Neuronal stem cell (in vitro differentiated cells): ENCODE measurements at regions not wholly inside any gene's neighbourhood (a gene's known extent, or its start where the extent isn't known, plus 50 kb on each side); places are given as distances from the start of the nearest gene placed in this dataset.

Experiments
- DNase-seq: peaks from one replicate; pipeline ENCODE4 v3.0.0-alpha.2; 2013; ENCODE audit warnings: low spot score
- H2AFZ ChIP-seq: one replicate; pipeline ENCODE4 v1.6.1; 2013; ENCODE audit warnings: mild to moderate bottlenecking, low read length, inconsistent platforms
- H2AK5ac ChIP-seq: 2 replicates; pipeline ENCODE4 v1.6.1; 2013; ENCODE audit warnings: low read depth, mild to moderate bottlenecking, inconsistent platforms, low read length, moderate library complexity, mixed read lengths
- H2BK120ac ChIP-seq: 2 replicates; pipeline ENCODE4 v1.6.1; 2013; ENCODE audit warnings: low read depth, mild to moderate bottlenecking, inconsistent platforms, low read length, moderate library complexity, mixed read lengths
- H2BK12ac ChIP-seq: one replicate; pipeline ENCODE4 v1.6.1; 2013; ENCODE audit warnings: low read length, inconsistent platforms
- H2BK15ac ChIP-seq: 2 replicates; pipeline ENCODE4 v1.6.1; 2013; ENCODE audit warnings: mild to moderate bottlenecking, low read length, inconsistent platforms, mixed read lengths
- H2BK5ac ChIP-seq: one replicate; pipeline ENCODE4 v1.6.1; 2013; ENCODE audit warnings: inconsistent platforms, mild to moderate bottlenecking, low read length, moderate library complexity
- H3K14ac ChIP-seq: one replicate; pipeline ENCODE4 v1.6.1; 2013; ENCODE audit warnings: low read length, inconsistent platforms
- H3K18ac ChIP-seq: 2 replicates; pipeline ENCODE4 v1.6.1; 2013; ENCODE audit warnings: low read length, inconsistent platforms
- H3K23ac ChIP-seq: 2 replicates; pipeline ENCODE4 v1.6.1; 2013; ENCODE audit warnings: low read depth, mild to moderate bottlenecking, mixed read lengths, low read length, inconsistent platforms; ENCODE audit not compliant: poor library complexity
- H3K27ac ChIP-seq: replicated peaks from 3 replicates; pipeline ENCODE4 v1.5.1; 2013; ENCODE audit warnings: low read length, inconsistent platforms
- H3K27me3 ChIP-seq, 3 experiments: 2 replicates each; pipeline ENCODE4 v1.6.1; 2013; ENCODE audit warnings: low read length in 3 of 3, mild to moderate bottlenecking in 2 of 3, inconsistent platforms in 1 of 3, low read depth in 1 of 3, mixed read lengths in 1 of 3, moderate library complexity in 1 of 3; ENCODE audit not compliant: control insufficient read depth in 3 of 3, insufficient read depth in 3 of 3
- H3K36me3 ChIP-seq, 2 donors: replicated peaks in 1 of 2; 2 replicates each; pipeline ENCODE4 v1.6.1; 2013; ENCODE audit warnings: low read length in 2 of 2; ENCODE audit not compliant: control insufficient read depth in 2 of 2, insufficient read depth in 2 of 2
- H3K4ac ChIP-seq: 2 replicates; pipeline ENCODE4 v1.6.1; 2013; ENCODE audit warnings: inconsistent platforms, mild to moderate bottlenecking, low read length, moderate library complexity
- H3K4me1 ChIP-seq, 2 donors: 1 replicate in 1 of 2; 2 replicates in 1 of 2; pipeline ENCODE4 v1.6.1; 2013; ENCODE audit warnings: low read length in 2 of 2, low read depth in 1 of 2; ENCODE audit not compliant: control insufficient read depth in 2 of 2, insufficient read depth in 1 of 2
- H3K4me2 ChIP-seq: one replicate; pipeline ENCODE4 v1.6.1; 2013; ENCODE audit warnings: mild to moderate bottlenecking, low read length, inconsistent platforms; ENCODE audit not compliant: insufficient read depth, poor library complexity, severe bottlenecking
- H3K4me3 ChIP-seq, 2 donors: 2 replicates each; pipeline ENCODE4 v1.5.1; 2013; ENCODE audit warnings: low read length in 2 of 2, mild to moderate bottlenecking in 2 of 2, inconsistent platforms in 1 of 2, moderate library complexity in 1 of 2
- H3K79me1 ChIP-seq: one replicate; pipeline ENCODE4 v1.6.1; 2013; ENCODE audit warnings: low read depth, mild to moderate bottlenecking, inconsistent platforms, low read length, moderate library complexity
- H3K9ac ChIP-seq: one replicate; pipeline ENCODE4 v1.6.1; 2013; ENCODE audit warnings: mild to moderate bottlenecking, low read depth, low read length, inconsistent platforms; ENCODE audit not compliant: poor library complexity
- H3K9me3 ChIP-seq, 2 donors: replicated peaks in 1 of 2; 2 replicates each; pipeline versions ENCODE3 to v1.6.1; 2013; ENCODE audit warnings: low read length in 2 of 2, mild to moderate bottlenecking in 2 of 2, inconsistent platforms in 1 of 2, low read depth in 1 of 2, mixed read lengths in 1 of 2, moderate library complexity in 1 of 2; ENCODE audit not compliant: control insufficient read depth in 2 of 2, insufficient read depth in 1 of 2
- H4K8ac ChIP-seq: one replicate; pipeline ENCODE4 v1.6.1; 2013; ENCODE audit warnings: low read depth, mild to moderate bottlenecking, inconsistent platforms, low read length, moderate library complexity
- H4K91ac ChIP-seq: one replicate; pipeline ENCODE4 v1.6.1; 2013; ENCODE audit warnings: low read length, low read depth, mild to moderate bottlenecking, inconsistent platforms; ENCODE audit not compliant: poor library complexity
- WGBS, 2 donors: extraction: QIAGEN DNeasy Blood & Tissue Kit; methylation state at CpG; one replicate each; pipeline ENCODE4 v1.1.7; 2013; ENCODE audit warnings: missing lambda C conversion rate in 2 of 2, mixed read lengths in 1 of 2; ENCODE audit not compliant: insufficient read length in 2 of 2, insufficient replicate concordance in 1 of 2; ENCODE audit errors: extremely low coverage in 2 of 2; 5-methylcytosine and 5-hydroxymethylcytosine counted together

- no peaks in the 10 kb centered on the region for H3K4me1 ChIP-seq
- H4K91ac ChIP-seq, result no peak overlapping the region
- no peak overlapping the region for H2BK15ac ChIP-seq
- no peak for DNase-seq
- H3K79me1 ChIP-seq, result no peaks in the 10 kb centered on the region
- H3K27me3 ChIP-seq, result no peaks in the 10 kb centered on the region
- H2AFZ ChIP-seq, result no peak overlapping the region
- H3K4ac ChIP-seq, result no peak overlapping the region
- no peak overlapping the region for H3K23ac ChIP-seq
- no peaks in the 10 kb centered on the region for H3K9me3 ChIP-seq
- no peak overlapping the region for H4K8ac ChIP-seq
- no peak overlapping the region for H3K9ac ChIP-seq
- no peaks in the 10 kb centered on the region for H3K36me3 ChIP-seq
- H3K27ac ChIP-seq, result no peak overlapping the region
- H2BK5ac ChIP-seq, result no peak overlapping the region
- H2AK5ac ChIP-seq, result no peak overlapping the region
- WGBS, 2 donors, result no CpG with 5 or more reads among the region's 2 CpGs
- H2BK120ac ChIP-seq, result no peak overlapping the region
- H3K14ac ChIP-seq, result no peak overlapping the region
- no peak overlapping the region for H3K4me2 ChIP-seq
- H3K4me3 ChIP-seq, result no peak overlapping the region
- no peak overlapping the region for H3K18ac ChIP-seq
- H2BK12ac ChIP-seq, result no peak overlapping the region
Measured at GRCh38 chr10:109173121-109173520, 750.2 kb downstream of the XPNPEP1 start.

- Histone ChIP-seq H3K4me3 (no peak overlapping the region), H3K18ac (no peak overlapping the region), H3K9ac (no peak overlapping the region), H3K27me3 (no peaks in the 10 kb centered on the region), H2BK15ac (no peak overlapping the region), H2BK5ac (no peak overlapping the region), H3K36me3 (no peaks in the 10 kb centered on the region), H4K91ac (no peak overlapping the region), H2BK120ac (no peak overlapping the region), H3K4ac (no peak overlapping the region), H3K23ac (no peak overlapping the region), H2BK12ac (no peak overlapping the region), H2AK5ac (no peak overlapping the region), H2AFZ (no peak overlapping the region), H3K9me3 (no peaks in the 10 kb centered on the region), H3K14ac (no peak overlapping the region), H3K4me2 (no peak overlapping the region), H3K27ac (no peak overlapping the region), H3K4me1 (no peaks in the 10 kb centered on the region), H3K79me1 (no peaks in the 10 kb centered on the region), H4K8ac (no peak overlapping the region)
- DNase-seq, result no peak
Measured at GRCh38 chr10:109166935-109167334, 756.4 kb downstream of the XPNPEP1 start.

- no peak for DNase-seq
- H3K27me3 ChIP-seq, result no peaks in the 10 kb centered on the region
- H3K36me3 ChIP-seq, result no peaks in the 10 kb centered on the region
- no peak overlapping the region for H4K8ac ChIP-seq
- H2AFZ ChIP-seq, result no peak overlapping the region
- H3K23ac ChIP-seq, result no peak overlapping the region
- H2BK5ac ChIP-seq, result no peak overlapping the region
- H2BK12ac ChIP-seq, result no peak overlapping the region
- H3K4me1 ChIP-seq, result no peaks in the 10 kb centered on the region
- no peaks in the 10 kb centered on the region for H3K9me3 ChIP-seq
- H2BK15ac ChIP-seq, result no peak overlapping the region
- no peak overlapping the region for H3K4me3 ChIP-seq
- H3K79me1 ChIP-seq, result no peaks in the 10 kb centered on the region
- H3K4ac ChIP-seq, result no peak overlapping the region
- no peak overlapping the region for H3K27ac ChIP-seq
- no peak overlapping the region for H3K14ac ChIP-seq
- no peak overlapping the region for H2BK120ac ChIP-seq
- H4K91ac ChIP-seq, result no peak overlapping the region
- no peak overlapping the region for H2AK5ac ChIP-seq
- no peak overlapping the region for H3K4me2 ChIP-seq
- no peak overlapping the region for H3K9ac ChIP-seq
- H3K18ac ChIP-seq, result no peak overlapping the region
- no CpG with 5 or more reads among the region's 4 CpGs for WGBS, 2 donors
Measured at GRCh38 chr10:109159351-109159750, 764.0 kb downstream of the XPNPEP1 start.

GRCh38 chr10:109156396-109156795, 766.9 kb downstream of the XPNPEP1 start:
- no CpG with 5 or more reads among the region's 3 CpGs for WGBS, 2 donors
- H2BK5ac ChIP-seq, result no peak overlapping the region
- no peak overlapping the region for H4K91ac ChIP-seq
- no peak overlapping the region for H3K9ac ChIP-seq
- no peak overlapping the region for H2BK15ac ChIP-seq
- no peaks in the 10 kb centered on the region for H3K36me3 ChIP-seq
- H3K14ac ChIP-seq, result no peak overlapping the region
- H3K4ac ChIP-seq, result no peak overlapping the region
- H2BK120ac ChIP-seq, result no peak overlapping the region
- no peak overlapping the region for H2AK5ac ChIP-seq
- peaks cover 0 to 1% of the 10 kb centered on the region in 2 donors for H3K9me3 ChIP-seq
- no peak for DNase-seq
- H3K4me2 ChIP-seq, result no peak overlapping the region
- no peaks in the 10 kb centered on the region for H3K4me1 ChIP-seq
- H3K27ac ChIP-seq, result no peak overlapping the region
- no peak overlapping the region for H2AFZ ChIP-seq
- H3K4me3 ChIP-seq, result no peak overlapping the region
- H4K8ac ChIP-seq, result no peak overlapping the region
- H3K18ac ChIP-seq, result no peak overlapping the region
- no peak overlapping the region for H2BK12ac ChIP-seq
- H3K79me1 ChIP-seq, result no peaks in the 10 kb centered on the region
- H3K27me3 ChIP-seq, result no peaks in the 10 kb centered on the region
- no peak overlapping the region for H3K23ac ChIP-seq
